ENCODE measurements at regions not wholly inside any gene's neighbourhood (a gene's known extent, or its start where the extent isn't known, plus 50 kb on each side); places are given as distances from the start of the nearest gene placed in this dataset.

DNA sequence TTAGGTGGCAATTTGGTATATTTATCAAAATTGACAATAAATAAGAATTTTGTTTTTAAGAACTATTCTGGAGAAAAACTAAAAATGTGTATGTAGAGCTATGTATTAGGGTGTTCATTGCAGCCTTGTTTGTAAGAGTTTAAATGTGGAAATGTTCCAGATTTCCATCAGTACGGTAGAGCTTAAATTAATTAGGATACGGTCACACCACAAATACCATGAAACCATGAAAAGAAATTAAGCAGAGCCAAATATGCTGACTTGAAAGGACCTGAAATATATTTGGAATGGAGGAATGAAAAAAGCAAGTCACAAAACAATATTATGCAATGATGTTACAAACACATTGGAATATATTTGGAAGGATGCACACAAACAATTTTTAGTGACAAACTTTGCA, 64.6 kb downstream of the ACTBL2 start:
- Histone ChIP-seq H3K27me3 (no peaks in the 10 kb centered on the region), H3K9me3 (no peaks in the 10 kb centered on the region), H3K4me1 (peaks cover 4% of the 10 kb centered on the region), H3K36me3 (ENCODE audit: low read depth, missing control alignments) (no peaks in the 10 kb centered on the region), H3K27ac (no peak overlapping the region), H3K4me3 (no peak overlapping the region)
- no peak for TF ChIP-seq POLR2A (IDR thresholded peaks at IDR 0.05)
- TF ChIP-seq, protein P1, sequence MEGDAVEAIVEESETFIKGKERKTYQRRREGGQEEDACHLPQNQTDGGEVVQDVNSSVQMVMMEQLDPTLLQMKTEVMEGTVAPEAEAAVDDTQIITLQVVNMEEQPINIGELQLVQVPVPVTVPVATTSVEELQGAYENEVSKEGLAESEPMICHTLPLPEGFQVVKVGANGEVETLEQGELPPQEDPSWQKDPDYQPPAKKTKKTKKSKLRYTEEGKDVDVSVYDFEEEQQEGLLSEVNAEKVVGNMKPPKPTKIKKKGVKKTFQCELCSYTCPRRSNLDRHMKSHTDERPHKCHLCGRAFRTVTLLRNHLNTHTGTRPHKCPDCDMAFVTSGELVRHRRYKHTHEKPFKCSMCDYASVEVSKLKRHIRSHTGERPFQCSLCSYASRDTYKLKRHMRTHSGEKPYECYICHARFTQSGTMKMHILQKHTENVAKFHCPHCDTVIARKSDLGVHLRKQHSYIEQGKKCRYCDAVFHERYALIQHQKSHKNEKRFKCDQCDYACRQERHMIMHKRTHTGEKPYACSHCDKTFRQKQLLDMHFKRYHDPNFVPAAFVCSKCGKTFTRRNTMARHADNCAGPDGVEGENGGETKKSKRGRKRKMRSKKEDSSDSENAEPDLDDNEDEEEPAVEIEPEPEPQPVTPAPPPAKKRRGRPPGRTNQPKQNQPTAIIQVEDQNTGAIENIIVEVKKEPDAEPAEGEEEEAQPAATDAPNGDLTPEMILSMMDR (IDR thresholded peaks at IDR 0.05): no peak
- no peak for DNase-seq
- intact Hi-C loops (cut with DNase I; ENCODE audit: low total_unique reads): no loop called here
- WGBS, 2 donors: 88 to 99% methylated on average over 2 of the region's 2 CpGs

DNA sequence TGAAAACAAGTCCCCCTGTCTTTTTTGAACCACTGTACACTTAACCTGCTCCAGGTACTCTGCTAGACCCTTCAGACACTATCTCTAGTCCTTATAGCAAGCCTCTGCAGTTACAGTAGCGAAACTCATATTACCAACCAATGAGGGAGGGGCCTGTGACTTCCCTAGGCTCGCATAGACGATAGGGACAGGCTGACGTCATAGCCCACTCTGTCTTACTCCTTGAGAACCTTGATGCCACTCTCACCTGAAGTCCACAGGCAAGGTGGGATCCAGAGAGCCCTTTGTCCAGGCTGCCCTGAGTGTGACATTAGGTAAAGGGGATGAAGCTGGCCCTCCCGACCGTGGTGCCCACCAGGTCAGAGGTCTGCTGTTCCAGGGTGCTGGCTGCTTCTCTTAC, 65.3 kb downstream of the ACTBL2 start:
- DNase-seq: no peak
- Histone ChIP-seq H3K4me1 (no peaks in the 10 kb centered on the region), H3K9me3 (no peaks in the 10 kb centered on the region), H3K4me3 (no peak overlapping the region), H3K27ac (no peak overlapping the region), H3K36me3 (ENCODE audit: low read depth, missing control alignments) (no peaks in the 10 kb centered on the region), H3K27me3 (no peaks in the 10 kb centered on the region)
- intact Hi-C loops (cut with DNase I; ENCODE audit: low total_unique reads): no loop called here
- 87 to 95% methylated on average over 6 of the region's 6 CpGs for WGBS, 2 donors
- no peak for TF ChIP-seq POLR2A (IDR thresholded peaks at IDR 0.05)
- TF ChIP-seq, protein P1 (IDR thresholded peaks at IDR 0.05): no peak

DNA sequence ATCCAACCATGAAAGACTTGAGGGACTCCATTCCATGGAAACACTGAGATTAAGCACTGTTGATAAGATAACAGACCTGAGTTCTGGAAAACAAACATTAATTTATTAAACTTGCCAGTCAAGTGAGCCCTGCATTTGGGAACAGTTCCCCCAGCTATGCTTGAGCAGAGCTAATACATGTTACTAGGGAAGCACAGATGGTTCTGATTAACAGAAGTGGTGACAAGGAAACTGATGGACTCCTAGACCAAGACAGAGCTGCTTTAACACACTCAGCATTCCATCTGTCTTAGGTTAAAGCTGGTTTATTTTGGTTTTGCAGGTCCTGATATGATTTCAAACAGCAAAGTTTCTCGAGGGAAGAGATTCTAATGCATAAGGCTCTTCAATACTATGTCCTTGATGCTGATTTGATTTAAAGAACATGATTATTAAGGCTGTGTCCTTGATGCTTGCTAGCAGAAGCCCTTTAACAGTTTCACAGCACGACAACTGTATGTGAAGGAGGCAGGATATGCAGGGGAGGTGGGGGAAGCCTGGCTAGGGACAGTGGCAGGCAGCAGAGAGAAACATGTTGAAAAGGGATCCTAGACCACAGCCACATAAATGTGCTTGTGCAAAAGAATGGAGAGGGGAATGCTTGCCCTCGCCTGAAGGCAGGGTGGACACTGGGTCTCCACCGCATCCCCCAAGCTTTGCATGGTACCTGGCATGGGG, 66.2 kb downstream of the ACTBL2 start:
- no peak for DNase-seq

DNA sequence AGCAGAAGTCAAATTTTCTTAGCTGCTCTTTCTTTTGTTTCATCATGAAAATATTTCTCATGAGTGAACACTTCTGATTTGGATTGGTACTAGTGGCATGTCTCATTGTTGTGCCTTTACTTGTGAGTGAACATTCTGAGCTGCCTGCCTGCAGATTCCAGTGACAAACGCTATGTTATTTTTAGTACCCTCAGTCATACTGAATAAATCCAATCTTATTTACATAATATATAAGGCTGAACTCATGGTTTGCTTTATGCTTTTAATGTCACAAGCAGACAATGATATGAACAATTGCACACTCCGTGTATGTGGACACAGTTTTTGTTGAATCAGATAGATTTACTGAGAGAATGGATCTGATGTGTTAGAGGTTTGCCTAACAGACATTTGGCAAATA, 67.8 kb downstream of the ACTBL2 start:
- WGBS, 2 donors: 92 to 93% methylated on average over 2 of the region's 2 CpGs
- Histone ChIP-seq H3K27me3 (no peaks in the 10 kb centered on the region), H3K4me1 (no peaks in the 10 kb centered on the region), H3K36me3 (ENCODE audit: low read depth, missing control alignments) (no peaks in the 10 kb centered on the region), H3K9me3 (no peaks in the 10 kb centered on the region), H3K27ac (no peak overlapping the region), H3K4me3 (no peak overlapping the region)
- DNase-seq: no peak
- intact Hi-C loops (cut with DNase I; ENCODE audit: low total_unique reads): no loop called here
- no peak for TF ChIP-seq POLR2A (IDR thresholded peaks at IDR 0.05)
- TF ChIP-seq, protein P1 (IDR thresholded peaks at IDR 0.05): no peak

More for the DNA sequence above, 66.2 kb downstream of the ACTBL2 start:
- Histone ChIP-seq H3K9me3 (no peaks in the 10 kb centered on the region), H3K27me3 (no peaks in the 10 kb centered on the region), H3K27ac (no peak overlapping the region), H3K4me3 (no peak overlapping the region), H3K36me3 (ENCODE audit: low read depth, missing control alignments) (no peaks in the 10 kb centered on the region), H3K4me1 (no peaks in the 10 kb centered on the region)
- WGBS, 2 donors: 56 to 68% methylated on average over 4 of the region's 4 CpGs
- intact Hi-C loops (cut with DNase I; ENCODE audit: low total_unique reads): no loop called here
- TF ChIP-seq, protein P1 (IDR thresholded peaks at IDR 0.05): no peak
- no peak for TF ChIP-seq POLR2A (IDR thresholded peaks at IDR 0.05)

DNA sequence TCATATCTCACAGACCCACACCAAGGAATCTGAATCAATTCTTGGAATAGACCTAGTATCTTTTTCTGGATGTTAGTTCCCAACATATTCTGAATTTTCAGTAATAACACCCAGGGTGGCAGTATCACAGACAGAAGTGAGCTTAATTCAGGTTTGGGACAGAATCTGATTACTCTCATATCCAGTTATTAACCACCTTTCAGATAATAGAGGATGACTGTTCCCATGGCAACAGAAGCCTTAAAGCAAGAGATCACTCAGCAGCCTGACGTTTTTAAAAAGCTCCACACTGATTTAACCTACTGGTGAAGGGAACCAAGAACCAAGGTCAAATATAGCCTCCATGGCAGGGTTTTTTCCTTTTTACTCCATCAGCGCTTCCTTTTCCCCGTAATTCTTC, 68.4 kb downstream of the ACTBL2 start:
- Histone ChIP-seq H3K4me3 (no peak overlapping the region), H3K9me3 (no peaks in the 10 kb centered on the region), H3K27me3 (no peaks in the 10 kb centered on the region), H3K4me1 (no peaks in the 10 kb centered on the region), H3K27ac (no peak overlapping the region), H3K36me3 (ENCODE audit: low read depth, missing control alignments) (no peaks in the 10 kb centered on the region)
- no peak for TF ChIP-seq POLR2A (IDR thresholded peaks at IDR 0.05)
- TF ChIP-seq, protein P1 (IDR thresholded peaks at IDR 0.05): no peak
- intact Hi-C loops (cut with DNase I; ENCODE audit: low total_unique reads): no loop called here
- no peak for DNase-seq
- 52 to 64% methylated on average over 3 of the region's 3 CpGs for WGBS, 2 donors
